ENCODE measurements at regions not wholly inside any gene's neighbourhood (a gene's known extent, or its start where the extent isn't known, plus 50 kb on each side); places are given as distances from the start of the nearest gene placed in this dataset.

DNA sequence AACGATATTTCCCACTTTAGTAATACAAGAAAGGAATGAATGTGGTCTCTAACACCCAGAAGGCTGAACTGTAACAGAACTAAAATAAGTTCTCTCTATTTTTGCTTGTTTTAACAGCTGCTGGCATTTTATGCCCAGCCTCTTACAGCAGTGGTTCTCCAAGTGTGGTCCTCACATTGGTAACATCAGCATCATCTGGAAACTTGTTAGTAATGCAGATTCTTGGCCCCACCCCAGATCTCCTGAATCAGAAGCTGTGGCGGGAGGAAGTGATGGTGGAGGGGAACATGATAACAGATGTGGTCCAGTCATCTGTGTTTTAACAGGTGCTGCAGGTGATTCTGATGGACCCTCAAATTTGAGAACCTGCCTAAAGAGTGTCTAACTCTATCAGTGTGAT lies 170.1 kb downstream of the TMEM26 start:
- TF ChIP-seq, protein P1, sequence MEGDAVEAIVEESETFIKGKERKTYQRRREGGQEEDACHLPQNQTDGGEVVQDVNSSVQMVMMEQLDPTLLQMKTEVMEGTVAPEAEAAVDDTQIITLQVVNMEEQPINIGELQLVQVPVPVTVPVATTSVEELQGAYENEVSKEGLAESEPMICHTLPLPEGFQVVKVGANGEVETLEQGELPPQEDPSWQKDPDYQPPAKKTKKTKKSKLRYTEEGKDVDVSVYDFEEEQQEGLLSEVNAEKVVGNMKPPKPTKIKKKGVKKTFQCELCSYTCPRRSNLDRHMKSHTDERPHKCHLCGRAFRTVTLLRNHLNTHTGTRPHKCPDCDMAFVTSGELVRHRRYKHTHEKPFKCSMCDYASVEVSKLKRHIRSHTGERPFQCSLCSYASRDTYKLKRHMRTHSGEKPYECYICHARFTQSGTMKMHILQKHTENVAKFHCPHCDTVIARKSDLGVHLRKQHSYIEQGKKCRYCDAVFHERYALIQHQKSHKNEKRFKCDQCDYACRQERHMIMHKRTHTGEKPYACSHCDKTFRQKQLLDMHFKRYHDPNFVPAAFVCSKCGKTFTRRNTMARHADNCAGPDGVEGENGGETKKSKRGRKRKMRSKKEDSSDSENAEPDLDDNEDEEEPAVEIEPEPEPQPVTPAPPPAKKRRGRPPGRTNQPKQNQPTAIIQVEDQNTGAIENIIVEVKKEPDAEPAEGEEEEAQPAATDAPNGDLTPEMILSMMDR (IDR thresholded peaks at IDR 0.05; ENCODE audit: insufficient read depth, low read length, poor library complexity, severe bottlenecking): no peak
- TF ChIP-seq EZH2phosphoT487 (conservative IDR thresholded peaks at IDR 0.05; ENCODE audit: low read length): no peak

Data from SU-DHL-6 (cell line).